Ramos (cell line): ENCODE measurements at regions not wholly inside any gene's neighbourhood (a gene's known extent, or its start where the extent isn't known, plus 50 kb on each side); places are given as distances from the start of the nearest gene placed in this dataset.
"Not testable (repeated sequence)": the region's sequence is repeated elsewhere in the genome, so short reads cannot be mapped to it uniquely, and the experiment has no call there.

Experiments used
- in situ Hi-C: fragments of 300-500 bp; cut with MboI; formaldehyde crosslinking; loops from one replicate; pipeline ENCODE4 v1.14.3; 2022; ENCODE audit warnings: low sequenced_read_pairs; ENCODE audit not compliant: unreplicated experiment

DNA sequence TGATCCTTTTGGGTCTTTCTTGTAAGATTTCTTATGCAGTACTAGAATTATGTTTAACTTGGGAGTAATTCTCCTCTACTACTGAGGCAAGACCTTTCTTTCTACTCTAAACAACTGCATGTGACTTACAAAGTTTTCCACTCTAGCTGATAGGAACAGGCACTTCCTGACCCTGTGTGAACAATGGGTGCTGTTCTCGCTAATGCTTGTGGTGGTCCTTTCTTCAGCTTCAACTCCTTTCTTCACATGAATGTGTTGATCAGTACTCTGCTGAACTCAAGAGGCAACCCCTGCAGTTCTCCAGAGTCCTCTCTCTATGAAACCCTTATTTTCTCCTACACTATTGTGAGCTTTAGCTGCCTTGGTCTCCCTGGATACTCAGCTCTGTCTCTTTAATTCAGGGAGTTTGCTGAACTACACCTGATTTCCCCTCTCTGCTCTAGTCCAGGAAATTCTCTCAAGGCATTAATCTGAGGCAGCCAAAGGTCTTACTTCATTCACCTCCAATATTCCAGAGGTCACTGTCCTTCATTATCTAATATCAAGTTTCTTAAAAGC lies 484.6 kb upstream of the PIK3R1 start:
- in situ Hi-C loops = no loop called here

DNA sequence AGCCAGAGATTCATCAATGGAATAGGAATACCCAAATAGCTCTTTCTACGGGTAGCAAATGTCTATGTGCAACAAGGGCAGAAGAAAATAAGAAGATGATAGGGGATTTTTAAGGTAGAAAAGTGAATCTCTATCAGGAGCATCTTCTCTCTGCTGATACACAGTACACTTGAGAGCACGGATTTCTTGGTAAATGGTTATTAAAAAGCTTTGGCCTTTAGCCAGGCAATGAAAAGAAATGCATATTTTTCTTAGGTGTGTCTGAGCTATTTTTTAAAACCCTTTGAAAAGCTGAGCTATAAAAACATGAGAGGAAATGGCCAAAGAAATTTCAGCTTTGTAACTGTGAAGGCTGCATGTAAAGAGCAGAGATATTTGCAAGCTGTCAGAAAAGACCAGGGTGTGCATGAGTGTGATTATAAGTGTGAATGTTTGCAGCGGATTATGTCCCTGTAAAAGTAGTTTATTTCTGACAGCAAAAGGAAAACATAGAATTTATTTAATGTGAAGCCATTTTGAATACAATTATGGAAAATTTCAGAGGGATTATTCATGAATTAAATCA lies 487.1 kb upstream of the PIK3R1 start:
- in situ Hi-C loops = no loop called here

DNA sequence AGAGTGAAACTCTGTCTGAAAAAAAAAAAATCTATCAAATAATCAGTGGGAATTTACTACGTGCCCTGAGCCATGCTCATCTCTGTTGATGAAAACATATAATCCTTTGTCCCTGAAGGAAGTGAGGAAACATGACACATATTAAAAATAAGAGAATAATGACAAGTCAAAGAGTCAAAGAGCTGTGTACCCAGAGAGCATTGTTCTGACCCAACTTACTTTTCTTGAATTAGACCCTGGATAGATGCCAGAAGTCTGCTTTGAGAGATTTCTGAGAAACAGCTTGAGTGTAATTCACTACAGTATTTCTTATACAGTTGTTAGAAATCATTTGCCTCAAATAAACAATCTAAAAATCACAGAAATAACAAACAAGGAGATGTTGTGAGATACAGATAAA lies 490.0 kb upstream of the PIK3R1 start:
- in situ Hi-C loops = no loop called here

DNA sequence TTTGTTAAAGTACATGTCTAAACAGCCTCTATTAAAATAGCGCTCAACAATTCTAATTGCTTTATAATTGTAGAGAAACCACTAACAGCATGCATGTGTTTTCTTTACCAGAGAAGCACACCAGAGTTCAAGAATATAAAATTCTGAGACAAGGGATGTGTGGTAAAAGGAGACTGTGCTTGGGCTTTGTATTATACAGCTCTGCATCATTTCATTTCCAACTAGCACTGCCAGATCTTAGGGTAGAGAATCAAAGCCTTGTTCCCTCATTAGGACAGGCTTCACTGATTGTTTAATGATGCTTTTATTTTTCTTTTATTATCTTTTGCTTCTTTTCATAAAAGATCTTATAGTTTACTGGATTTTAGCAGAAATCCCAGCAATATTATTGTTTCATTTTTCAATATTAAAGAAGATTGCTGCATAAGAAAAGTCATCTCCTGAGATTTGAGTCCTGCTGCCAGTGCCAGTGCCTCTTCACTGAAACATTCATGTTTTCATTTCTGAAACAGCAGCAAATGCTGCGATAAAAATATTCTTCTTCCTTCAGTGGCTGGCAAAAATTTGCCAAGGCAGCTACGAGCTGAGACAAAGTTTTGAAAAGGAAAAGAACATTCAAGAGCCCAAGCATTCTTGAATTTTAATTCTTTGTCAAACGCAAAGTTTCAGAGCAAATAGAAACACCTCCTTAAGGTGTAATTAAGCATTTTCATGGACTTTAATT lies 491.0 kb upstream of the PIK3R1 start:
- in situ Hi-C loops = no loop called here

DNA sequence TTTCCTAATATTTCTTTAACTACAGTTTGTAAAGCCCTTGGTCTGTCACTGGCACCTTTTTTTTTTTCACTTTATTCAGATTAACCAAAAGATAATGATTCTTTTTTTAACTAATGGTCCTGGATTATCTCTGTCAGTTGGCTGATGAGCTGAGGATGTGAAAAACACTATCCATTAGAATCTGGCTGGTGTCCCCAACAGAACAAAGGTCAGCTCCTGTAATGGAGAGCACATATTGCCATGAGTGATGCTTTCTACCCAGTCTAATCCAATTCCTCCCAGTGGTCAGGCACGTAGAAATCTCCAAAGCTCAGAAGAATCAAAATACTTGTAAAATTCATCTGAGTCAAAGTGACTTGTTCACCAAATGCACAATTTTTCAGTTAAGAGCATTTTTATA lies 491.7 kb upstream of the PIK3R1 start:
- in situ Hi-C loops = no loop called here

DNA sequence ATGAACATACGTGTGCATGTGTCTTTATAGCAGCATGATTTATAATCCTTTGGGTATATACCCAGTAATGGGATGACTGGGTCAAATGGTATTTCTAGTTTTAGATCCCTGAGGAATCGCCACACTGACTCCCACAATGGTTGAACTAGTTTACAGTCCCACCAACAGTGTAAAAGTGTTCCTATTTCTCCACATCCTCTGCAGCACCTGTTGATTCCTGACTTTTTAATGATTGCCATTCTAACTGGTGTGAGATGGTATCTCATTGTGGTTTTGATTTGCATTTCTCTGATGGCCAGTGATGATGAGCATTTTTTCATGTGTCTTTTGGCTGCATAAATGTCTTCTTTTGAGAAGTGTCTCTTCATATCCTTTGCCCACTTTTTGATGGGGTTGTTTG lies 493.0 kb upstream of the PIK3R1 start:
- in situ Hi-C loops = not testable (repeated sequence)

DNA sequence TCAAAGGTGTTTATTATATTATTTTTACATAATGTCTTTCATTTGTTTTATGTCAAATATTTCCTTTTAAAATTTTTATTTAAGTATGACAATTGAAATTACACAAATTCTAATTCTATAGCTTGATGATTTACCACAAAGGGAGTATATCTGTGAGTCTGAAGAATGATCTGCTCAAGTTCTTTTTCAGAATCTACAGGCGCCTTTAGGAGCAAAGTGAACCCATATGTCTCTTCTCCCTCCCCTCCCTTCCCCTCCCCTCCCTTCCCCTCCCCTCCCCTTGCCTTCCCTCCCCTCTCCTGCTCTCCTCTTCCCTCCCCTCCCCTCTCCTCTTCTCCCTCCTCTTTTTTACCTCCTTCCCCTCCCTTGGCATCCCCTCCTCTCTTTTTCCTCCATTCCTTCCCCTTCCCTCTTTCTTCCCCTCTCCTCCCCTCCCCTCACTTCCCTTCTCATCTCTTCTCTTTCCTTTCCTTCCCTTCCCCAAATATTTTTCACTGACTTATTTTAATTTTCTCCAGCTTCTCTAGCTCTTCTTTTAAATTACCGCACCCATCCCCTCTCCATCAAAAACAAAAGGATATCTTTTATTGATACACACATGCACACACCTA lies 495.3 kb upstream of the PIK3R1 start:
- in situ Hi-C loops = no loop called here

DNA sequence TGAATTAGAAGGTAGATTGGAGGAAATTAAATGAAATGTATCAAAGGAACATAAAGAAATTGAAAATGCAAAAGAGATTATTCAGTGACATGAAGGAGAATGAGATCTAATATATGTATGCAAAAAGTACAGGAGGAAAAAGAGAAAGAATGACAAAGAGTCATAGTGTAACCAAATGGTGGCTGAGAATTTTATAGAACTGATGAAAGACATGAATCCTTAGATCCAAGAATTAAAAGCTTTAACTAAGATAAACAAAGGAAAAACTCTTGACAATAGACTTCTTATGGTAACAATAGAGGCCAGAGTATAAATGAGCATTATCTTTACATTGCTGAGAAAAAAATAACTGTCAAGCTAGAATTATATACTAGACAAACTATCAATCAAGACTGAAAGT lies 505.4 kb upstream of the CD180 start:
- in situ Hi-C loops = no loop called here

DNA sequence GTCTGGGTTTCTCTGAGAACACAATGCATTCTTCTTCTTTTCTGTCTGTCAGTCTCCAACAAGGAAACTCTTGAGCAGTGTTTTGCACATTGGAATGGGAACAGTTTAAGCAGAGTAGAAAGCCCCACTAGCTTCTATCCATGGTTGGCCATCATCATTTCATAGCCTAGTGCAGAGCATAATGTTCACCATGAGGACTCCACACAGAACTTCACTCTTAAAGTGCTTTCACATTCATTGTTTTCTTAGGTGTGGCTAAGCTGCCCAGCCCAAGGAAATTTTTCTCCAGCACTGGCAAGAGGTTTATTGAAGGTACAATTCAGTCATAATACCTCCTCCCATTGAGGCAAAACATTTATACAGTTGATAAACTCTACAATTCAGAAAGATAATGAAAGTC lies 503.0 kb upstream of the CD180 start:
- in situ Hi-C loops = no loop called here

DNA sequence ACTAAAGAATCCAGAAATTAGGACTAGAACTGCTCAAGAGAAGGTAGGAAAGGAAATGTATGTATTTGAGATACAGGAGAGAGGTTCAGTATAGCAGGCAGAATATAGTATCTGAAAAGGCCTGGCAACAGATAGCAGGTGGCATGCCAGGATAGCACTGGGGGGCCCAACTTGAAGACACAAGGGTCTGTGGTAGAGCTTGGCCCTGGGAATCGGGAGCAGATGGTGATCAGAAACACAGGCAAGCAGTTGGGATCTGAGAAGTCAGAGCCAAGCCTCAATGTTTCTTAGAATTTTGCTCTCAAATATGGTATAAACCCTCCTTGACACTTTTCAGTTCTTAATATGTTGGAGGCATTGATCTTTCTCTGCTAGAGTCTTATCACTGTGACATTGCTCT lies 499.8 kb upstream of the CD180 start:
- in situ Hi-C loops = no loop called here

DNA sequence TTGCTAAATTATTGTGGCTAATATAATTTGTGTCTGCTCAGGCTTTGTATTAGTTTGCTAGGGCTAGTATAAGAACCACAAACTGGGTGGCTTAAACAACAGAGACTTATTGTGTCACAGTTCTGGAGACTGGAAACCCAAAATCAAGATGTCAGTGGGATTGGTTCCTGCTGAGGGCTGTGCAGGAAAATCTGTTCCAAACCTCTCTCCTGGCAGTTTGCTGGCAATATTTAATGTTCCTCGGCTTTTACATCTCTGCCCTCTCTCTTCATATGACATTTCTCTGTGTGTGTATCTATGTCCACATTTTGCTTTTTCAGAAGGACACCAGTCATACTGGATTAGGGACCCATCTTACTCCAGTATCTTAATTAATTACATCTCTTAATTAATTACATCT lies 498.8 kb upstream of the CD180 start:
- in situ Hi-C loops = no loop called here

DNA sequence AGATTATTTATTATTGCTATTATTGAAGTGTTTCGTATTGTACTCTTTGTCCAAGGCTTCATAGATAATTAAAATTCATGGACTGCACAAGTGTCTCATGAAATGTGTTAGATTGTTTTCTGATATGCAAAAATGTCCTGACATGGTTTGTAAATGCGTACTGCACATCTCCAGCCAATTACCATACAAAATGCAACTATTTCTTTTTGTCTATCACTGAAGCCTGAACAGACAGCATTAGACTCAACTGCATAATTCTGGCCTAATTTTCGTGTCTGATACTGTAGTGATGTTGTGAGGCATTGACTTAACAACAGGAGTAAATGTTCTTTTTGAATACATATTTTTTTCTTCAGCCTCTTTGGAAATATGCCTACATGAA lies 498.2 kb upstream of the CD180 start:
- in situ Hi-C loops = no loop called here

DNA sequence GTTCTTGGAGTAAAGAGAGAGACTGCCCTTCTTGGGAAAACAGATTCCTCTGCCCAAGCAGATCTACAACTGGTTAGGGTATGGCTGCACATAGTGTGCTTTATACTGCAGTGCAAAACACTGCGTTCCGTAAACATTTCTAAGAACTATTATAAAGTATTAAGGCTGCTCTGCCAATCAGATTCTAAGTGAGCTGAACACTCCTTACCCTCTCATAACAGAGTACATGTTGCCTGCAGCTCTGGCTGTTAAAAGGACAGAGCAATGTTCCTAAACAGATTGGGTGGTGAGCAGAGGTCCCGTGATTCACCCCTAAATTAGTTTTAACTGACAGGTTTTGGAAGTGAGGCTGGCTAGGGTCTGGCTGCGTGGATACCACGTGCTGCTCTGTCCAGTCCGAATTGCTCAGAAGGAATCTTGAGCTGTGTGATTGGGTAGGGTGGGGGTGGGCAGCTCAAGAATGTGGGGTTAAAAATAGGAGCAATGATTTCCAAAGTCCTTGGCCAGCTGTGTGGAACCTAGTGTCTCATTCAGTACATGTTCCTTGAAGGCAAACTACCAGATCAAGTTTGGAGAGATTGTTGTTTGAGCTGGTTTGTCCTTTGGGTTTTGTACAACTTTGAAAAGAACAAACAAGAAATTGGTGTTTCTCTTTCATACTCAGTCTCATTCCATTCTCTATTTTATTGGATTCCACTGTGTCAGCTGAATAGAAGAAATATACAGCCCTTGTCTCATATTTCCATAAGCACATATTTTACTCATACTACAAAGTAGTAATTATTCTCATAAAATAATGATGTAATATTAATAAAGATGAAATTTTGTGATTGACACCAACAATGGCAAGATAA lies 497.6 kb upstream of the CD180 start:
- in situ Hi-C loops = no loop called here

DNA sequence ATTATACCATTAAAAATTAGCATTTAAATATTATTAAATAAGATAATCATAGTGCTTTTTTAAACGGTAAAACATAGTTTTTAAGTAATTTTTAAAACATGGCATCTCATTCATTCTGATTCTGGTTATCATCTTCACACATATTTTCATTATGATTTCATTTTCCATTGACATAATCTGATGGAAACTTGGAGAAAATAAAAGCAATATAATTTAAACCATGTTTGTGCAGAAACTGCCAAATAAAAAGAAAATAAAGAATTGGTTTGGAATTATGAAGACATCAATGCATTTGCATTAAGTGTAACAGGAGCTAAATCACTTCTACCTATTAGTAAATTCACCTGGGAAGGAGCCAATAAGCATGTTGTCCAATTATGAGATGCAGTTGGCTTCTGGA lies 490.1 kb upstream of the CD180 start:
- in situ Hi-C loops = no loop called here

DNA sequence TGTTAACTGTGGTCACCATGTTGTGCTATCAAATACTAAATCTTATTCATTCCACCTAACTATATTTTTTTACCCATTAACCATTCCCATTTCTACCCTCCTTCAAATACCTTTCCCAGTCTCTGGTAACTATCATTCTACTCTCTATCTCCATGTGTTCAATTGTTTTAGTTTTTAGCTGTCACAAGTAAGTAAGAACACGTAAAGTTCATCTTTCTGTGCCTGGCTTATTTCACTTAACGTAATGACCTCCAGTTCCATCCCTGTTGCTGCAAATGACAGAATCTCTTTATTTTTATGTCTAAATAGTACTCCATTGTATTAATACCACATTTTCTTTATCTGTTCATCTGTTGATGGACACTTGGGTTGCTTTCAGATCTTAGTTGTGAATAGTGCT lies 485.1 kb upstream of the CD180 start:
- in situ Hi-C loops = no loop called here

DNA sequence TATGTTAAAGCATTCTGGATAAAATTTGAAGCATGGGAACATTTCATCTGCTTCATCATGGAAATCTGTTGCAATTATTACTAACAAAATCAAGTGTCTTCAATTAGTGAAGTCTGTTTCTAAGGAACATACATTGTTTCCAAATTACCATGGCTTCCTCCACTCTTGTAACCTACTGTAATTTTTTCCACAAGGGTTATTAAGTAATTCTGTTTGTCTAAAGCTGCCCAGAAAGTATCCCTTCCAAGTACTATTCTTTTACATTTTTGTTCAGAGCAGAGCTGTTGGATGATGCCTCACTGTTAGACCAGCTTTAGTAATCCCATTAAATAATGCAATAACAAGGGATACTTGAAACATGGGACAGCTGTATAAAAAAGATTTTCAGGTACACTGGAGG lies 483.5 kb upstream of the CD180 start:
- in situ Hi-C loops = no loop called here

DNA sequence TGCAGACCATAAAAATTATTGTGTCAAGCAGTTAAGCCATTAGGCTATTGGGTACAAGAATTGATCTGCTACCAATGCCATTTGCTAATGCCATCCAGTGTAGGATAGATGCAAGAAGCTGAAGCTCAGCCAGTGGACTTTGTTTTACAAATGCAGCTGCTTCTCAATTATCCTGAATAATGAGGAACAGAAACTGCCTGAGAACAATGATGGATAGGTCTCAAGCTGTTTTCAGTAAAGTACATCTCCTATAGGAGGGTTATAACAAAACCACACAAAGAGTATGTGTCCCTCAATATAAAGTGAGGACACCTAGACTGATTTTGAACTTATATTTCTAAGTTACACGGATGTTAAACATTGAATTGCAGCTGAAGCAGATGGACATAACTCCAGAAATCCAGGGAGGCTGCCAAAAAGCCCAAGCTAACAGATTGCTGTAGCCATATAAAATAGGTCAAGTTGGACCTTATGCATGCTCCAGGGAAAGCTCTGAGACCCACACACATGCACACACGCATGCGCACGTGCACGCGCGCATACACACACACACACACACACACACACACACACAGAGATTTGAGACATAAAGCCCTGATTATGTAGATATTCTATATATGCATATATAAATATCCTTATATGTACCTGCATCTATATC lies 482.7 kb upstream of the CD180 start:
- in situ Hi-C loops = no loop called here

DNA sequence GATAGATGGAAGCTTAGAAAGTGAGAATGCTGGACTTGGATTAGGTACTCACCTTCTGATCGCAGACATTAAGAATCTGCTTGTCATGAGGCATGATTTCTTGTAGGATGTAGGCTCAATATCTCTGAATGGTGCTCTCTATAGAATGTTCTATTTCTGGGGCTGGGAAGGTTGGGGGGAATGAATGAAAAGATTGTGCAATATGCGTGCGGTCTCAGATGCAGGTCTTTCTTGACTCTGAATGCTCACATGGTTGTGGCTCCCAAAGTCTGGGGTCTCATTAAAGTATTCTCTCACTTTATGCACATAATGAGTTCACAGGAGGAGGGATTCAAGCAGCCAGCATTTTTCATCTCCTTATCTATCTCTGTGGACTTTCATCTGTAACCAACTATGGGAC lies 482.0 kb upstream of the CD180 start:
- in situ Hi-C loops = no loop called here

DNA sequence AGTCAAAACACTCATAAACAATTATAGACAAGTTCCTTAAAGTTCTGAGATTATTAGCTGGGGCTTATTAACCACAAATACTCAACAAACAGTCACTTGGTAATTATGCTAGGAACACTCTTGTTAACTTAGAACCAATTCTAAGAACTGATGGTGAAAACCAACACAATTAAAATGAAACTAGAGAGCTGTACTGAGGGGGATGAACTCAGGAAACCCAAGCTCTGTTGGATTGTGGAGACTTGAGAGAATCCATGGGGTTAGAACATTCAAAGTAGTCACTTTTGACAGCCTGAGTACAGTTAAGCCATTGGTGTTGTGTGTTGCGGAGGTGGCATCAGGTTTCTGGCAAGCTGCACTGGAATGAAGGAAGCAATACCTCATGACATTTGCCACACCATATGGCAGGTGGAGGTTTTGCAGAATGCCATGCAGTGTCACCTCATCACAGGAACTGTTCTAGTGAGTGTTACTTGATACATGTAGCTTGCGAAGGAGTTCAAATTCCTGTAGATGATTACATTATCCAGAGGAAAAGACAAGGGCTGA lies 480.9 kb upstream of the CD180 start:
- in situ Hi-C loops = no loop called here

DNA sequence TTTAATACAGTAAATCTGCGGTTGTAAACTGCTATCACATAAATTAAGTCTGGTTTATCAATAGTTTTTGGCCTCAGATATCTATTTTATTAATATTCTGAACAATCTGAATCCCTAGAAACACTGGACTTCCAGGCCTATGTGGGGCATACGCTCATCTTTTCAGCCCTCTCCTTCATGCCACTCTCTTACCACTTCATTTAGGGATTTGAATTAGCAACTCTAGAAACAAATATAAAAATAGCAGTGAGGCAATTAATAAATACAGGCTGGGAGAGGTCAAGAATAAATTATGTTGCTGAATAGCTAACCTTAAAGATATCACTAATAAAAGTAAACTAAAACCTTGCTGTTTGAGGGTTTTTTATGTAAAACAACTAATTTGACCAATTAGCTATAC lies 480.3 kb upstream of the CD180 start:
- in situ Hi-C loops = no loop called here
